HepG2 (cell line): ENCODE measurements at regions not wholly inside any gene's neighbourhood (a gene's known extent, or its start where the extent isn't known, plus 50 kb on each side); places are given as distances from the start of the nearest gene placed in this dataset.

Experiments used
- ATAC-seq: fragments of 200-7000 bp; cut with Tn5 transposase; 3 replicates; pipeline ENCODE4 v1.9.1; 2020; ENCODE audit warnings: mild to moderate bottlenecking, moderate library complexity
- BruUV-seq: library from RNA; stranded (reverse); fragments of 400-500 nt; replicated peaks from 2 replicates; lab custom pipeline; 2021; lab: Mats Ljungman, UMichigan
- CTCF ChIA-PET: fragments of 300-600 bp; formaldehyde crosslinking; extraction: SDS; loops from one replicate; lab custom pipeline; 2021; ENCODE audit warnings: low total read pairs, inconsistent platforms, low intra/inter-chr PET ratio; lab: Yijun Ruan, JAX
- POLR2A ChIA-PET: fragments of 350-600 bp; sonication (Branson Sonifier 250); formaldehyde crosslinking; loops from one replicate; lab custom pipeline; 2020; ENCODE audit warnings: antibody characterized with exemption, inconsistent platforms; lab: Yijun Ruan, JAX
- DNase-seq: peaks from one replicate; pipeline ENCODE4 v3.0.0-alpha.2; 2015; ENCODE audit warnings: low spot score
- FAIRE-seq: peaks from 3 replicates; lab custom pipeline; 2011; peaks lifted over from hg19 to GRCh38; lab: Jason Lieb, UNC
- H2AFZ ChIP-seq: one replicate; pipeline ENCODE4 v1.6.1; 2011; ENCODE audit warnings: low read length, inconsistent platforms
- H3K27ac ChIP-seq: fragments of 300-600 bp; 3 replicates; pipeline ENCODE4 v1.8.0; 2011; ENCODE audit warnings: mixed run types, mild to moderate bottlenecking, mixed read lengths, low read length, inconsistent platforms; ENCODE audit not compliant: insufficient read depth; ENCODE audit errors: extremely low read length
- H3K27me3 ChIP-seq, 2 experiments: fragments of 200-600 bp in 1 of 2; 2 replicates in 1 of 2; 3 replicates in 1 of 2; pipeline versions ENCODE4 v1.6.0 to v1.8.0; 2011; ENCODE audit warnings: low read length in 2 of 2, mild to moderate bottlenecking in 2 of 2, moderate library complexity in 2 of 2, inconsistent platforms in 1 of 2; ENCODE audit not compliant: insufficient read depth in 2 of 2, control insufficient read depth in 1 of 2
- H3K36me3 ChIP-seq, 2 experiments: fragments of 200-600 bp in 1 of 2; replicated peaks in 1 of 2; 2 replicates in 1 of 2; 3 replicates in 1 of 2; pipeline versions ENCODE4 v1.5.1 to v1.8.0; 2011; ENCODE audit warnings: low read length in 2 of 2, inconsistent platforms in 1 of 2; ENCODE audit not compliant: insufficient read depth in 2 of 2, control insufficient read depth in 1 of 2
- H3K4me1 ChIP-seq: 2 replicates; pipeline ENCODE4 v1.5.1; 2012; ENCODE audit warnings: low read length, inconsistent platforms; ENCODE audit not compliant: insufficient read depth
- H3K4me2 ChIP-seq: 2 replicates; pipeline ENCODE4 v1.6.0; 2011; ENCODE audit warnings: low read depth, low read length, inconsistent platforms
- H3K4me3 ChIP-seq, 3 experiments: fragments of 200-600 bp in 1 of 3; sonication (generic), shearing (Covaris generic) in 1 of 3; replicated peaks in 1 of 3; 2 replicates each; pipeline ENCODE4 v1.5.1; 2011 to 2016; ENCODE audit warnings: low read length in 3 of 3, inconsistent platforms in 2 of 3, low read depth in 2 of 3, mild to moderate bottlenecking in 2 of 3, control low read depth in 1 of 3, mixed read lengths in 1 of 3; ENCODE audit not compliant: insufficient read depth in 1 of 3
- H3K79me2 ChIP-seq: one replicate; pipeline ENCODE4 v1.6.1; 2011; ENCODE audit warnings: low read length, inconsistent platforms; ENCODE audit not compliant: insufficient read depth
- H3K9ac ChIP-seq: 2 replicates; pipeline ENCODE4 v1.6.0; 2011; ENCODE audit warnings: mild to moderate bottlenecking, low read depth, low read length, inconsistent platforms; ENCODE audit not compliant: insufficient read depth
- H3K9me3 ChIP-seq: 2 replicates; pipeline ENCODE4 v1.5.1; 2012; ENCODE audit warnings: mild to moderate bottlenecking, low read length
- H4K20me1 ChIP-seq: 2 replicates; pipeline ENCODE4 v1.6.0; 2011; ENCODE audit warnings: inconsistent platforms, mild to moderate bottlenecking, low read length, moderate library complexity; ENCODE audit not compliant: insufficient read depth
- whole genome bisulfite sequencing: methylation state at CpG from one replicate; pipeline ENCODE4 v1.1.6; 2017; ENCODE audit warnings: low lambda C conversion rate; 5-methylcytosine and 5-hydroxymethylcytosine counted together
- in situ Hi-C: cut with HindIII; loops from 2 replicates; pipeline ENCODE4 v1.10.0; 2017; ENCODE audit warnings: low pct_unique_long_range_greater_than_20kb; ENCODE audit not compliant: extremely low pct_ligation_motif_present
- intact Hi-C: fragments of 100-400 bp; cut with micrococcal nuclease; formaldehyde crosslinking; loops from one replicate; pipeline ENCODE4 v1.10.0; 2022; ENCODE audit not compliant: unreplicated experiment
- TF ChIP-seq, protein P1 (sequence below): sonication (generic); formaldehyde crosslinking; IDR thresholded peaks from 2 replicates; pipeline ENCODE4 v1.5.1; 2020; ENCODE audit warnings: missing genetic modification reagents, mild to moderate bottlenecking, borderline replicate concordance
- TF ChIP-seq, protein P2 (sequence below): sonication (generic); formaldehyde crosslinking; IDR thresholded peaks from 2 replicates; pipeline ENCODE4 v1.4.0; 2020; ENCODE audit warnings: mild to moderate bottlenecking, missing genetic modification reagents
- TF ChIP-seq, protein P3 (sequence below): sonication (generic); formaldehyde crosslinking; IDR thresholded peaks from 2 replicates; pipeline ENCODE4 v1.4.0; 2020; ENCODE audit warnings: mild to moderate bottlenecking, missing genetic modification reagents

DNA sequence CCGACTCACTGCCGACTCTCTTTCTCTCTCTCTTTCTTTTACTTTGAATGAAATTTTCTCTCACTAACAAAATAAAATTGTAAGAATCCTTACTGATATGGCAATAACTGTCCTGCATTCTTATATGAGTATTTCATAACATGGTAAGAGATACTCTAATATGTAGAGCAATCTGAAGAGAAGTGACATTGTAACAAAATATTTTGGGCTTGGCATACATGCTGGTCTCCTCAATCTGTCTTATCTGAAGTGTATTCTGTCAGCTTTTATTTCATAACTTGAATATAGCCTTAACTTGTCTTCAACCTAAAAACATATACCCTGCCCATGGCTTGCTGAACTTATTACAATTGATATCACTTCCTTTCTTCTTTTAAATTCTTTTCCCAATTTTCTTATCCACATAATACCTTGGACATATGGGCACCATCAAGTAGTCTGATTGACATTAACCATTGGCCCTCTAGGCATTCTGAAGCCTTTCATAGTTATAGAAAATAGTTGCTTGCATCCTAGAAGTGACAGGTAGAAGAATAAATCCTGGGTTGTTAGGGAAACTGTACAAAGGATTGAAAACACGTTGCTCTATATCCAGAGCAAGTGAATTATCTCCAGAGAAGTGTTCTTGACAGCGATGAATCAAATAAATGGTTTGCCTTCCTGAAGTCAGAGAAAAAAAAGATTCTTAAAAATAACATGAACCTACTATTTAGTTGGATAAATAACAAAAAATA lies 537.6 kb upstream of the TYRP1 start:
- Histone ChIP-seq H3K36me3 (no peaks in the 10 kb centered on the region), H3K4me2 (no peak overlapping the region), H3K9ac (no peak overlapping the region), H4K20me1 (no peaks in the 10 kb centered on the region), H3K4me3 (no peak overlapping the region), H2AFZ (no peak overlapping the region), H3K27ac (no peak overlapping the region), H3K4me1 (no peaks in the 10 kb centered on the region), H3K27me3 (no peaks in the 10 kb centered on the region), H3K9me3 (peaks cover 71% of the 10 kb centered on the region), H3K79me2 (no peaks in the 10 kb centered on the region)
- no peak for ATAC-seq
- TF ChIP-seq, protein P1, sequence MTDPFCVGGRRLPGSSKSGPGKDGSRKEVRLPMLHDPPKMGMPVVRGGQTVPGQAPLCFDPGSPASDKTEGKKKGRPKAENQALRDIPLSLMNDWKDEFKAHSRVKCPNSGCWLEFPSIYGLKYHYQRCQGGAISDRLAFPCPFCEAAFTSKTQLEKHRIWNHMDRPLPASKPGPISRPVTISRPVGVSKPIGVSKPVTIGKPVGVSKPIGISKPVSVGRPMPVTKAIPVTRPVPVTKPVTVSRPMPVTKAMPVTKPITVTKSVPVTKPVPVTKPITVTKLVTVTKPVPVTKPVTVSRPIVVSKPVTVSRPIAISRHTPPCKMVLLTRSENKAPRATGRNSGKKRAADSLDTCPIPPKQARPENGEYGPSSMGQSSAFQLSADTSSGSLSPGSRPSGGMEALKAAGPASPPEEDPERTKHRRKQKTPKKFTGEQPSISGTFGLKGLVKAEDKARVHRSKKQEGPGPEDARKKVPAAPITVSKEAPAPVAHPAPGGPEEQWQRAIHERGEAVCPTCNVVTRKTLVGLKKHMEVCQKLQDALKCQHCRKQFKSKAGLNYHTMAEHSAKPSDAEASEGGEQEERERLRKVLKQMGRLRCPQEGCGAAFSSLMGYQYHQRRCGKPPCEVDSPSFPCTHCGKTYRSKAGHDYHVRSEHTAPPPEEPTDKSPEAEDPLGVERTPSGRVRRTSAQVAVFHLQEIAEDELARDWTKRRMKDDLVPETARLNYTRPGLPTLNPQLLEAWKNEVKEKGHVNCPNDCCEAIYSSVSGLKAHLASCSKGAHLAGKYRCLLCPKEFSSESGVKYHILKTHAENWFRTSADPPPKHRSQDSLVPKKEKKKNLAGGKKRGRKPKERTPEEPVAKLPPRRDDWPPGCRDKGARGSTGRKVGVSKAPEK (CRISPR knock-in tag), result no peak
- TF ChIP-seq, protein P2, sequence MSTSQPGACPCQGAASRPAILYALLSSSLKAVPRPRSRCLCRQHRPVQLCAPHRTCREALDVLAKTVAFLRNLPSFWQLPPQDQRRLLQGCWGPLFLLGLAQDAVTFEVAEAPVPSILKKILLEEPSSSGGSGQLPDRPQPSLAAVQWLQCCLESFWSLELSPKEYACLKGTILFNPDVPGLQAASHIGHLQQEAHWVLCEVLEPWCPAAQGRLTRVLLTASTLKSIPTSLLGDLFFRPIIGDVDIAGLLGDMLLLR (CRISPR knock-in tag), result no peak
- TF ChIP-seq, protein P3, sequence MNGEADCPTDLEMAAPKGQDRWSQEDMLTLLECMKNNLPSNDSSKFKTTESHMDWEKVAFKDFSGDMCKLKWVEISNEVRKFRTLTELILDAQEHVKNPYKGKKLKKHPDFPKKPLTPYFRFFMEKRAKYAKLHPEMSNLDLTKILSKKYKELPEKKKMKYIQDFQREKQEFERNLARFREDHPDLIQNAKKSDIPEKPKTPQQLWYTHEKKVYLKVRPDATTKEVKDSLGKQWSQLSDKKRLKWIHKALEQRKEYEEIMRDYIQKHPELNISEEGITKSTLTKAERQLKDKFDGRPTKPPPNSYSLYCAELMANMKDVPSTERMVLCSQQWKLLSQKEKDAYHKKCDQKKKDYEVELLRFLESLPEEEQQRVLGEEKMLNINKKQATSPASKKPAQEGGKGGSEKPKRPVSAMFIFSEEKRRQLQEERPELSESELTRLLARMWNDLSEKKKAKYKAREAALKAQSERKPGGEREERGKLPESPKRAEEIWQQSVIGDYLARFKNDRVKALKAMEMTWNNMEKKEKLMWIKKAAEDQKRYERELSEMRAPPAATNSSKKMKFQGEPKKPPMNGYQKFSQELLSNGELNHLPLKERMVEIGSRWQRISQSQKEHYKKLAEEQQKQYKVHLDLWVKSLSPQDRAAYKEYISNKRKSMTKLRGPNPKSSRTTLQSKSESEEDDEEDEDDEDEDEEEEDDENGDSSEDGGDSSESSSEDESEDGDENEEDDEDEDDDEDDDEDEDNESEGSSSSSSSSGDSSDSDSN (CRISPR knock-in tag), result no peak
- ChIA-PET CTCF (no interaction called here), POLR2A (no interaction called here)
- intact Hi-C loops (no loop called here), in situ Hi-C loops (no loop called here)
- FAIRE-seq, result no peak
- DNase-seq, result no peak
- 0% methylated on average over 4 of the region's 4 CpGs for WGBS
- BruUV-seq, result no TSS peak
